Epithelial cell of proximal tubule (primary cell): ENCODE measurements at regions not wholly inside any gene's neighbourhood (a gene's known extent, or its start where the extent isn't known, plus 50 kb on each side); places are given as distances from the start of the nearest gene placed in this dataset.

Source experiments
- DNase-seq: peaks from one replicate; pipeline ENCODE4 v3.0.0-alpha.2; 2011; ENCODE audit warnings: low read depth
- H3K4me3 ChIP-seq: 2 replicates; pipeline ENCODE4 v1.5.1; 2011; ENCODE audit warnings: low read depth, mild to moderate bottlenecking, low read length
- TF ChIP-seq, protein P1 (sequence below): conservative IDR thresholded peaks from 2 replicates; pipeline ENCODE4 v1.5.1; 2012; ENCODE audit warnings: low read depth, mild to moderate bottlenecking, low read length

- no peak for DNase-seq
- H3K4me3 ChIP-seq = no peak overlapping the region
- TF ChIP-seq, protein P1, sequence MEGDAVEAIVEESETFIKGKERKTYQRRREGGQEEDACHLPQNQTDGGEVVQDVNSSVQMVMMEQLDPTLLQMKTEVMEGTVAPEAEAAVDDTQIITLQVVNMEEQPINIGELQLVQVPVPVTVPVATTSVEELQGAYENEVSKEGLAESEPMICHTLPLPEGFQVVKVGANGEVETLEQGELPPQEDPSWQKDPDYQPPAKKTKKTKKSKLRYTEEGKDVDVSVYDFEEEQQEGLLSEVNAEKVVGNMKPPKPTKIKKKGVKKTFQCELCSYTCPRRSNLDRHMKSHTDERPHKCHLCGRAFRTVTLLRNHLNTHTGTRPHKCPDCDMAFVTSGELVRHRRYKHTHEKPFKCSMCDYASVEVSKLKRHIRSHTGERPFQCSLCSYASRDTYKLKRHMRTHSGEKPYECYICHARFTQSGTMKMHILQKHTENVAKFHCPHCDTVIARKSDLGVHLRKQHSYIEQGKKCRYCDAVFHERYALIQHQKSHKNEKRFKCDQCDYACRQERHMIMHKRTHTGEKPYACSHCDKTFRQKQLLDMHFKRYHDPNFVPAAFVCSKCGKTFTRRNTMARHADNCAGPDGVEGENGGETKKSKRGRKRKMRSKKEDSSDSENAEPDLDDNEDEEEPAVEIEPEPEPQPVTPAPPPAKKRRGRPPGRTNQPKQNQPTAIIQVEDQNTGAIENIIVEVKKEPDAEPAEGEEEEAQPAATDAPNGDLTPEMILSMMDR = no peak
Observed at GRCh38 chr3:164679245-164679644, 399.1 kb downstream of the SI start.

- DNase-seq = no peak
- TF ChIP-seq, protein P1 = no peak
- no peak overlapping the region for H3K4me3 ChIP-seq
Observed at GRCh38 chr3:164677317-164677716, 401.0 kb downstream of the SI start.

DNA sequence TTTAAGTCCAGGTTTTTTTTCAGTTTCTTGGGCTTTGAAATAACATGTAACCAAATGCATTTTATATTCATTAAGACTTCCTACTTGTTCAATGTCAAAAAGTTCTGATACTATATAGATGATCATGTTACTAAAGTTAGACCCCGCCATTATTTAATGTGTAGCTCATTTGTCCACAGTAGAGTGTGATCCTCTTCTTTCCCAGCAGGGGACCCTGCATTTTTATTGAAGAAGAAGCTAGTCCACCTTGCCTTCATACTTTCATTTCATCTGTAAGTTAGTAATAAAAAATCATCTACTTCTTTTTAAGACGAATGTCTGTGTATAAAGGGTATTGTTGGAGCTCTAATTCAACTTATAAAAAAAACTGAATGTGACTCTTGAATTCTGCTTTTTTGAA lies 404.6 kb downstream of the SI start:
- no peak overlapping the region for H3K4me3 ChIP-seq
- DNase-seq = no peak

GRCh38 chr3:164658125-164658524 lies 420.2 kb downstream of the SI start:
- TF ChIP-seq, protein P1 = no peak
- no peak overlapping the region for H3K4me3 ChIP-seq
- no peak for DNase-seq

More for the DNA sequence above, 404.6 kb downstream of the SI start:
- TF ChIP-seq, protein P1 = peak; percentile 42

GRCh38 chr3:164657631-164658030 lies 420.7 kb downstream of the SI start:
- TF ChIP-seq, protein P1 = no peak
- DNase-seq = no peak
- H3K4me3 ChIP-seq = no peak overlapping the region

- H3K4me3 ChIP-seq = no peak overlapping the region
Observed at GRCh38 chr3:164655462-164655861, 422.8 kb downstream of the SI start.

GRCh38 chr3:164641071-164641470 lies 437.2 kb downstream of the SI start:
- H3K4me3 ChIP-seq = no peak overlapping the region
- no peak for DNase-seq
- TF ChIP-seq, protein P1 = no peak

More at GRCh38 chr3:164655462-164655861, 422.8 kb downstream of the SI start:
- TF ChIP-seq, protein P1 = no peak
- no peak for DNase-seq
